ENCODE measurements at regions not wholly inside any gene's neighbourhood (a gene's known extent, or its start where the extent isn't known, plus 50 kb on each side); places are given as distances from the start of the nearest gene placed in this dataset.
"Not testable (repeated sequence)": the region's sequence is repeated elsewhere in the genome, so short reads cannot be mapped to it uniquely, and the experiment has no call there.

GRCh38 chr11:71383461-71383860, 64.7 kb downstream of the DHCR7 start:
- DNase-seq: no peak

DNA sequence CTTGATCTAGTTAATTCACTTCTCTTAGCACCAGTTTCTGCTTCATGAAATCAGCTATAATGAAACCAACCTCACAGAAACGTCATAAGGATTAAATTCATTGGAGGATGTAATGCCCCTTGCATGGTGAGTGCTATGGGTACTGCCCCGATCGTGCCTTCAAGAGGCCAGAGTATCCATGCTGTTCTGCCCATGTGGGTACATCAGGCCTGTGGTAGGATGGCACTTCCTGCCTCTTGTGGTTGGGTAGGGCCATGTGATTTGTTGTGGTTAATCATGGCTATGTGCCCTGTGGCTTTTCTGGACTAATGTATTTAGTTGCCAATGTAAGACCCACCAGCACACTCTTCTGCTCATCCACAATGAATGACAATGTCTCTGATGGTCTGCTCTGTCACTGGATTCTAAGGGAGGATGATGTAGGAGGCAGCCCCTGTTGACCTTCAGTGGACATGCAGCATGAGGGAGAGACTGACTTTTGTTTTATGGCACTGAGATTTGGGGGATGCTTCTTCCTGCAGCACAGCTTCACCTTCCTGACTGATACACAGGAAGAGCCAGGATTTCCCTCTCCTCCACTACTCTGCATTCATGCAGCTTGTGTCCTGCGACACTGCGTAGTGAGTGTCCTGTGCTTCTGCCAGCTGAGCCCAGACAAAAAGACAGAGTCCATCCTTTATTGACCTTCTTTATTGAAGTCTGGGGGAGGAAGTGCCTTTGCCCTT, 66.2 kb downstream of the DHCR7 start:
- no peak for DNase-seq

- no peak for DNase-seq
Measured at GRCh38 chr11:71379701-71380100, 68.5 kb downstream of the DHCR7 start.

GRCh38 chr11:71373791-71374454, 74.3 kb downstream of the DHCR7 start:
- DNase-seq: no peak

DNA sequence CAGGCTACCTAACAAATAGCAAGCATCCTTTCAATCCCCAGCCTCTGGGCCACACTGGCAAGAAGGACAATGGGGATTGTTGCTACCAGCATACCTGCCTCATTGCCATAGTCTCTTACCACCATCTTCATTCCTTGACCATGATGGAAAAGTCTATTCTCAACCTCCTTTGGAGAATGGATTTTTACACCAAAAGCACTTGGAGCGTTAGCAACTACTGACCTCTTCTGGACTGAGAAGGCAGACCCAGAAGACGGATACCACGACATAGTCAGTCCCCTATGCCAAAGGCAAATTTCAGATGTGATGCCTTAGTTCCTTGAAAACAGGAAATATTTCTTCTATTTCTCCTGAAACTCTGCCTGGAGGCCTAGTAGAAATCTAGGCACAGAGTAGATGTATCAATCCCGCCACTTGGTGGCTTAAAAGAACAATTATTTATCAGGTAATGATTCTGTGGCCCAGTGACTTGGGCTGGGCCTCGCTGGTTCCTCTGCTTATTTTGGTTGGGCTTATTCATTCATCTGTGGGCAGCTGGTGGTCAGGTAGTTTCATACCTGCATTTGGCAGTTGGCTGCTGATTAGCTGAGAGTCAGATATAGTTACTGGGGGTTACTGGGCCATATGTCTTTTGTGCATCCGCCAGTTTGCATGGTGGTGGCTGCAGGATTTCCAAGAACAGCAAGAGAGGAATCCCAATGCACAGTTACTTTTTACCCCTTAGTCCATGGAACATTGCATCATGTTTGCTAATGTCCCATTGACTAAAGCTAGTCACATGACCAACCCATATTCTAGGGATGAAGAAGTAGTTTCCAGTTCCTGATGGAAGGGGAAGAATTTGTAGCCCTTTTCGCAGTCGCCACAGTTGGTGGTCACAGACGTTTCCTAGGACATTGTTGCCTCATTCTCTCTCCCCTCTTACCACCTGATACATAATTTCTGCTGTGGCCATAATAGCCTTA, 75.2 kb downstream of the DHCR7 start:
- DNase-seq: no peak

DNA sequence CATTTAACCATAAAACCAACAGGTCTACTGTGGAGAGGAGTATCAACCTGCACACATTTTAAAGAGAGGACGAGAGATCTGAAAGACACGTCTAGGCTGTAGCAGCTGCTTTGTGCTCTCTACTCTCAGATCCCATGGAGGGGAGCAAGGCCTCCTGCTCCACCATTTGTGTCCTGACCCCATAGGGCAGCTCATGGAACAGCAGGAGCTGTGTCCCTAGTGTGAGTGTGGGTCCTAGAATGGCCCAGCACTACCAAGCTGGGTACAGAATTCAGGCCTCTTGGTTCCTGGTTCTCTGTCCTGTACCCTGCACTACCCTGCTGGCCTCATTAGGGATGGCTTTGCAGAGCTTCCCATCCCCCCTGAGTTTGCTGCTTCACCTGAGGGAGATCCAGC, 76.5 kb downstream of the DHCR7 start:
- no peak for DNase-seq

GRCh38 chr11:71370895-71371673, 77.1 kb downstream of the DHCR7 start:
- DNase-seq: no peak

DNA sequence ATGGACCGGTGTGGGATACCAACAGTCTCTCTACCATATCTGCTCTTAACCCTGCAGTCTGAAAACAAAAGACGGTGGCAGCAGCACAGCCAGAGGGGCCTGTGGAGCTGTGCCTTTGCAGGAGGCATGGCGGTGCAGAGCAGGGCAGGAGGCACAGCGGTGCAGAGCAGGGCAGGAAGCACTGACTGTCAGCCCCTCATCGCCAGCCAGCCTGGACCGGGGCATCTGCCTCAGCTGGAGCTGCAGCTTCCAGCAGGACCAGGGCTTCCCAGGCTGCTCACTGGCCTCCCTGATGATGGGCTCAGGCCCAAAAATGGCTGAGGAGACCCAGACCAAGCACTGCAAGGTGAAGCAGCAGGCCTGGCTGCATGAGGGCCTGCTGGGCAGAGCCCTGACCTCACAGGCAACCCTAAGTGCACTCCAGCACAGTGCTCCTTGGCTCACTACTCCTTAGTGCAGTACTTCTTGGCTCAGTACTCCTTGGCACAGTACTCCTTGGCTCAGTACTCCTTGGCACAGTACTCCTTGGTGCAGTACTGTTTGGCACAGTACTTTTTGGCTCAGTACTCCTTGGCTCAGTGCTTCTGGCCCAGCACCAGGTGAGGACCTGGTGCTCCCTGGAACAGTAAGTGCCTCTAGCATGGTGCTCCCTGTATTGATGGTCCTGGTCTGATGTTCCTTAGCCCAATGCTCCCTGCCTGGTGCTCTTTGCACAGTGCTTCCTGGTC, 78.0 kb downstream of the DHCR7 start:
- DNase-seq: no peak

GRCh38 chr11:71369411-71369810, 78.8 kb downstream of the DHCR7 start:
- DNase-seq: no peak

- DNase-seq: no peak
Measured at GRCh38 chr11:71368966-71369365, 79.2 kb downstream of the DHCR7 start.

GRCh38 chr11:71367756-71368155, 80.4 kb downstream of the DHCR7 start:
- no peak for DNase-seq

GRCh38 chr11:71367276-71367675, 80.9 kb downstream of the DHCR7 start:
- DNase-seq: not testable (repeated sequence)

DNA sequence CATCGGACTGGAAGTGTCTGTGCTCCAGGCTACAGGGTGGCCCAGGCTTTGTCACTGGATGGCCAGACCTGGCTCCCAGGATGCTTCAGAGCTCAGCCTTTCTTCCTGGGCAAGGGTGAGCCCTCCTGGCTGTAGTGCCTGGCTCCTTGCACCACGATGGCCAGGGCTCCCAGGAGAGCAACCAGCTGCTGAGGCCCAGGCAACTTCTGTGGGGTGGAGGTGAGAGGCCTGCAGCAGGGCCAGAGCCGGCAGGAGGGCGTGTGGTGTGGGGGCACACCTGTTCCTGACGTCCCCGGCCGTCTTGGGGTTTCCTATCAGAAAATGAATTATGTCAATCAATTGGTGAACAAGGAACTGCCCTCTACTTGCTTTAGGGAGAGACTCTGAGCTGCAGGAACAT, 82.1 kb downstream of the DHCR7 start:
- no peak for DNase-seq

GRCh38 chr11:71365626-71366025, 82.6 kb downstream of the DHCR7 start:
- no peak for DNase-seq

DNA sequence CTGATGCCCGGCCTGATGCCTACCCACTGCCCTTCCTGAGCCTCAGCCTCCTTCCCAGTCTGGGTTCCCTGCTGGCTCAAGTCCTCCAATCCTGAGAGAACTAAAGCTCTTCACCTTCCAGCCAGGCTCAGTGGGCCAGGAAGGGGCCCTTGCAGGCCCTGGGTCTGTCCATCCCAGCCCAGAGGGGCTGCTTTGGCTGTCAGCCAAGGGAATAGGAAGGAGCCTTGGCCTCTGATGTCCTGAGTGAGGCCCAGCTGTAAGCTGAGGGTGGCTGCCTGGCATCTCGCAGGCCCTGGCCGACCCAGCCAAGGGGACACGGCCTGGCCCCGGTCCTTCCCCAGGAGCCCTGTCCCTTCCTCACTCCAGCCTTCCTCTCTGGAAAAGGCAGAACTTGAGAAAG, 83.4 kb downstream of the DHCR7 start:
- no peak for DNase-seq

- DNase-seq: no peak
Measured at GRCh38 chr11:71364176-71364671, 84.0 kb downstream of the DHCR7 start.

DNA sequence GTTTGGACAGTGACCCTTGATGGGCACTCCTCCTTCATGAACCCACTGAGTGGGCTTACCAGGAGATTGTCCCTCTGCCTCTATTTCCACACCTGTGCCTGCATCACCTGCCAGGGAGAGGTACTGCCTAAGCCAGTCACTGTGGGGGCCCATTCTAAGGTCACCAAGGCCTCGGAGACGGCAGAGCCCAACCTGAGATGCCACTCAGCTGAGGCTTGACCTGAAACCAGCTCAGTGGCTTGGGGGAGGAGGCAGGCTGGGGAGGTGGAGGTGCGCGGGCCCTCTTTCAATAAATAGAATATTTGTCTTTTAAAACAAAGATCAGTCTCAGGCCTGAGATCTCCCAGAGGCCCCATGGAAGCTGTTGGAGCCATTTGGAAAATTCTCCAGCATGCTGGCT, 84.5 kb downstream of the DHCR7 start:
- no peak for DNase-seq

DNA sequence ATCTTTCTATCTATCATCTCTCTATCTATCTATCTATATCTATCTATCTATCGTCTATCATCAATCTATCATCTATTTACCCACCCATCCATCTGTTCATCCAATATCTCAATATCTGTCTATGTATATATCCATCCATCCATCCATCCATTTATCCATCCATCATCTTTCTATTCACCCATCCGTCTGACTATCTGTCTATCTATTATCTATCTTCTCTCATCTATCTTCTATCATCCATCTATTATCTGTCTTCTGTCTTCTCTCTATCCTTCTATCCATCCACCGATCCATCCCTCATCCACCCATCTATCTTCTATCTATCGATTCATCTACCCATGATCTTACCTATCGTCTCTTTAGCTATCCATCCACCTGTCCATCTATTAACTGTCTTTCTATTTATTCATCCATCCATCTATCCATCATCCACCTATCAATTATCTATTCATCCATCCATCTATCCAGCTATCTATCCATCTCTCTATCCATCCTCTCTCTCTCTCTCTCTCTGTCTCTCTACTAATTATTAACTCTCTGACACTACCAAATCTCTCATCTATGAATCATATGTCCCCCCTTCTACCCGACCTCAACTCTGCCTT, 89.1 kb downstream of the DHCR7 start:
- no peak for DNase-seq

DNA sequence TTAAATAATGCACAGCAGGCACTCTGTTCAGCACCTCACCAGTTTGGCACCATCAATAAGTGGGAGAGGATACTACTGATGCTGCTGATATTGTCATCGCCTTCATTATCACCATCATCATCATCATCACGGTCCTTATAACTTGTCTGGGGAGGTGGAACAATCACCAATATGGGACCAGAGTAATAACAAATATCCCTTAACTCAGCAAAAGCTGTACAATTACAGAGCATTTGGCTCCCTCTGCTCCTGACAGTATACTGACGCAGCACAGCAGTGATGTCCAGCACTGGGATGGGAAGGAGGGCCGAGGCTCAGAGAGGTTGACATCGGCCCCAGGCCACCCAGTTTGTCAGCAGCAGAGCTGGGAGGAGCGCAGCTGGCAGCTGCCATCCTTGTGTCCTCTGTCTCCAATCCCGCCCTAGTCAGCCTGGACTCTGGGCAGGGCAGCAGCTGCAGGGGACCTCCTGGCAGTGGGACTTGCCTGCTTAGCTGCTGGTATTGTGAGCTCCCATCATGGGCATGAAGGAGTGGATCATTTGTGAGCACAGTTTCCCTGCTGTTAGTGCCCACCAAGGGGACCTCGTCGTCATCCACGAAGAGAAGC, 90.0 kb downstream of the DHCR7 start:
- no peak for DNase-seq

DNA sequence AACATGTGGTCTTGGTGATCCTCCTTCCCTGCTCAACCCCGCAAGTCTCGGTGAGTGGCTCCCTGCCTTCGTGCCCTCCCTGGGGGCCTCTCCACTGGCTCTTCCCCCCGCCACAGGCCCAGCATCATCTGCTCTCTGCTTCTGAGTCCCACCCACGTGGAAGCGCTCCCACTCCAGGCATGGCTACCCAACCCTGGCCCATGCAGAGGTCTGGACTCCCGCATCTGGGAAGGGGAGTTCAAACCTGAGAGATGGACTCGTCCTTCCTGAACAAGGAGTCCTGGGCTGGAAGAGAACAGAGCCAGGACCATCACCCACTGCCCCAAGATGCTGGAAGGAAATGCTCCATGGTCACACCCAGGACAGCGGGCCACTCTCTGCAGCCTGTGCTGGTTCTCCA, 90.8 kb downstream of the DHCR7 start:
- no peak for DNase-seq

DNA sequence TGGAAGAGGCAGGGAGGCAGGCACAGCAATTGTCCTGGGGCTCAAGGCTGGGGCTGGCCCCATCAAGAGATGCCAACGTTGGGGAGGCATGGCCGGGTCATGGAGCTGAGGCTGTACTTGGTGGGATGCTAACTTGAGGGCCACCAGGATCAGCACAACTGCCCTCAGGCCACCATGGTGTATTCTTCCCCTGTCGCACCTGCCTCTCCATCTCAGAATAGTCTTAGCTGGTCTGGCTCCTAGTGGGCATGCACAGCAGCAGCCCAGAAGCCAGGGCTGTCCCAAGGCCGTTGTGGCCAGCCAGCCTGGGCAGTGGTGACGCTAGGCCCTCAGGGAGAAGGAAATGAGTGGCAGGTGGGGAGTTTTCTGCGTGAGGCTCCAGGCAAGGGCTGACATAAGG, 91.3 kb downstream of the DHCR7 start:
- DNase-seq: no peak

All from activated CD4-positive, alpha-beta T cell treated with anti-CD3 and anti-CD28 coated beads for 48 hours (primary cell).